ENCODE measurements at regions not wholly inside any gene's neighbourhood (a gene's known extent, or its start where the extent isn't known, plus 50 kb on each side); places are given as distances from the start of the nearest gene placed in this dataset.

- TF ChIP-seq CTCF (conservative IDR thresholded peaks at IDR 0.05; ENCODE audit: low read depth in 2 of 2), result no peak
- TF ChIP-seq EZH2phosphoT487 (IDR thresholded peaks at IDR 0.05; ENCODE audit: unreplicated experiment), result no peak
- no peak for TF ChIP-seq POLR2AphosphoS5 (IDR thresholded peaks at IDR 0.05; ENCODE audit: low read depth)
- no peak for TF ChIP-seq EZH2 (IDR thresholded peaks at IDR 0.05; ENCODE audit: low read depth, unreplicated experiment)
- TF ChIP-seq CREB1 (CRISPR knock-in tag; IDR thresholded peaks at IDR 0.05; ENCODE audit: low read depth), result no peak
- TF ChIP-seq ZNF331 (CRISPR knock-in tag; IDR thresholded peaks at IDR 0.05; ENCODE audit: low read depth), result no peak
- no peak for TF ChIP-seq ETS1 (IDR thresholded peaks at IDR 0.05)
Observed at GRCh38 chr6:156451726-156452125, 325.5 kb upstream of the ARID1B start.

Data from GM23338 (cell line).